ENCODE measurements at regions not wholly inside any gene's neighbourhood (a gene's known extent, or its start where the extent isn't known, plus 50 kb on each side); places are given as distances from the start of the nearest gene placed in this dataset.

- TF ChIP-seq EP300 (IDR thresholded peaks at IDR 0.05) (no peak), CTCF (IDR thresholded peaks at IDR 0.05) (no peak), POLR2A (IDR thresholded peaks at IDR 0.05) (no peak)
Measured at GRCh38 chr2:167651406-167652151, 595.8 kb downstream of the STK39 start.
